ENCODE measurements at regions not wholly inside any gene's neighbourhood (a gene's known extent, or its start where the extent isn't known, plus 50 kb on each side); places are given as distances from the start of the nearest gene placed in this dataset.
A peak's percentile ranks its signal among the peaks of the same experiment; 100 is the strongest.

DNA sequence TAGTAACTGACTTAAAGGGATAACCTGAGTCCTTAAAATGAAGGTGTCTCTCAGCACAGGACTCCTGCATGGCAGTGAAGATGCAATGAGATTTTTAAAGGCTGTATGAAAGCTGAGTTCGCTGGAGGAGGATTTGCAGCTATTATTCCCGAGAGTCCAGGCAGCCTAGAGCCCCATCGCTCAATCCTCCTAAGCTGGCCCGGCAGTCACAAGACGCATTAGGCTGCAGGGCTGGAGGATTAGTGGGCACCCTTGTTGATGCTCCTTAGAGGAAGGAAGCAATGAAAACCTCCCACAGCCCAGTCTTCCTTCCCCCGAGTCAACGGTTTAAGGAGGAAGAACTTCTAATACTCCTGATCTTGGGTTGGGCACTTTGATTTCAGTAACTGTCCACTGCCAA, 239.5 kb downstream of the EFNB2 start:
- DNase-seq, result no peak

DNA sequence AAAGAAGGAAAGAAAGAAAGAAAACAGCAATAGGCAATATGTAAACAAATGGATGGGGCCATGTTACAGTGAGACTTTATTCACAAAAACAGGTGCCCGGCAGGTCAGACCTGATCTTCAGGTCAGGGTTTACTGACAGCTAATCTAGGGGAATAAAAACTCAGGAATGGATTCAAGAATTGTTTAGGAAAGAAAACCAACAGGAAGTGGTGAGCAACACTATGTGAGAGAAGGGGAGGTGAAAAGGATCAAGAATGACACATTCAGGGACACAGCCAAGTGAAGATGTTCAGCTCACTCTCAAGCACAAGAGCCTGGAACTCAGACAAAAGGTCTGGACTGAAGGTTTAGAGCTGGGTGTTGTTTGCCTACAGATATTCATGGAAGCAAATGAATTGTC, 244.5 kb downstream of the EFNB2 start:
- DNase-seq, result no peak

DNA sequence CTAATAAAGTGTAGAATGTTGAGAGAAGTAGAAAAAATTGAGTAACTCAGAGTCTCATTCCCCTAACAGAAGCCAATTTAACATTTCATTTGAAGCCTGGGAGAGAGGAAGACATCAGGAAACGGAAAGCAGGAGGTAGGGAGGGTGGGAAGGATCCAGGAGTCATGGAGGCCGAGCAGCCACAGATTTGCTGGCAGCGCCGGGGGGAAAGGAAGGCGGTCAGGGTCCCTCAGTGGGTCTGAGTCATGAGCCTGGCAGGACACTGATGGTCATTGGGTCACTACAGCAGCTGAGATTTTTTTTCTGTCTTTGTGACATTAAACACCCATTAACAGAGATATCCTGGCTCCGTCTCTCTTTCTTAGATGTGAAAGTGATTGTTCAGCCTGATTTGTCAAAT, 248.1 kb downstream of the EFNB2 start:
- DNase-seq, result no peak

DNA sequence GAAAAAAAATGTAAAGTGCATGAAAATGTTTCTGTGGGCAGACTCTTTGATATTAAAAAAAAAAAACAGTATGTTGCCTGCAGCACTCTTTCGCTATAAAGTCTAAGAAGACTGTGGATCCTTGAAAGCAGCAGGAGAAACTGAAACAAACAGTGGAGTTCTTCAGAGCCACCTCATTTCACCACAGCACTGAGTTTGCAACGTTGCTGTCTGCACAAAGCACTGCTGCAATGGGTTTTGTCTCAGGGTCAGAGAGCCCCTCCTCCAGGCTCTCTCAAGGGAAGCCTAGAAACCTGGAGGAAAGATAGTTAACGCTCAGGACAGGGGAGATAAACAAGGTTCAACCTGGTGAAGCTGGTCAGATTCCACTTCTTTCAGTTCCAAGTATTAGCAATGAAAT, 248.7 kb downstream of the EFNB2 start:
- no peak for DNase-seq

DNA sequence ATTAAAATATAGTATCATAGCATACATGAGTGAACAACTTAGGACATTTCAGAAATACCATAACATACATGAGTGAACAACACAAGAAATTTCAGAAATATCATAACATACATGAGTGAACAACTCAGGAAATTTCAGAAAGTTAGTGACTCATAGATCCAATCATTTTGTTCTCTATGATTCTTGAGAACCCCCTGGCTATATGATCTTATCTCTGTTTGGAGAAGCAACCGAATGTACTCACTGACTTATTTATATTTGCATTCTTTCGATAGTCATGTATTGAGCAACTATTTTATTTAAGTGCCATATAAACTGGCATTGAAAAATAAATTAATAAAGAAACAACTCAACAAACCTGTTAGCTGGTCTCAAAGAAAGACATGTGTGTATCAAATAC, 251.1 kb downstream of the EFNB2 start:
- DNase-seq, result no peak

DNA sequence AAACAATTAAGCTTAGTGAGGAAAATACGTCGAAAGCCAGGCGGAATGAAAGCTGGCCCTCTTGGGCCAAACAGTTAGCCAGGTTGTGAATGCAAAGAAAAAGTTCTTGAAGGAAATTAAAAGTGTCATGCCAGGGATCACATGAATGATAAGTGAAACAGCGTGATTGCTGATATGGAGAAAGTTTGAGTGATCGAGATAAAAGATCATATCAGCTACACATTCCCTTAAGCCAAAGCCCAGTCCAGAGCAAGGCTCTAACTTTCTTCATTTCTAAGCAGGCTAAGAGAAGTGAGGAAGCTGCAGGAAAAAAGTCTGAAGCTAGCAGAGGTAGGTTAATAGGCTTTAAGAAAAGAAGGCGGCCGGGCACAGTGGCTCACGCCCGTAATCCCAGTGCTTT, 254.0 kb downstream of the EFNB2 start:
- no peak for DNase-seq

DNA sequence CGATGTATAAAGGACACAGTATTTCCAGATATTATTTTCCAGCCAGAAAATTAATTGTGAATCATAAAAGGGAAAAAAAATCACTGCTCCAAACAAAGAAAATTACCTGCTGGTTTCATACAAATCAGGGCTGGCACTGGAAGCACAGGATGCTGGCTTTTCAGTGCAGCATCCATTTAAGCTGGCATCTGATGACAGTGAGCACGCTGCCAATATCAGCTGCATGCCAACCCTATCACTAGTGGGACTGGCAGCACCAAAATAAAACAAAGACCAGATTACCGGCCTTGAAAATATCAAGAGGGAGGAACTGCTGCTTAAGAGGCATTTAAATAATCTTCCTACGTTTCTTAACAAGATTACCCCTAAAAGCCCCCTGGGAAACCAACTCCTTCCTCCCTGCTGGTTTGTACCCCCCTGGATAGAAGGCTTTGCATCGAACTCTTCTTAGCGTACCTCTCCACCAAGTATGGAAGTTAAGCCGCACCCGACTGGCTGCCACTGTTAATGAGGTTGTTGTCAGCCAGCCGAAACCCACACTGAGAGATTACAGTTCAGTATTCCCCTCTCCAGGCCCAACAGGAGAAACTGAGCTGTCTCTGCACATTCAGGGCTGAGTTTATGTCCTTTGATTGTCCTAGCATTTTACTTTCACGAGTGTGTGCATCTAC, 257.8 kb downstream of the EFNB2 start:
- DNase-seq, result no peak

DNA sequence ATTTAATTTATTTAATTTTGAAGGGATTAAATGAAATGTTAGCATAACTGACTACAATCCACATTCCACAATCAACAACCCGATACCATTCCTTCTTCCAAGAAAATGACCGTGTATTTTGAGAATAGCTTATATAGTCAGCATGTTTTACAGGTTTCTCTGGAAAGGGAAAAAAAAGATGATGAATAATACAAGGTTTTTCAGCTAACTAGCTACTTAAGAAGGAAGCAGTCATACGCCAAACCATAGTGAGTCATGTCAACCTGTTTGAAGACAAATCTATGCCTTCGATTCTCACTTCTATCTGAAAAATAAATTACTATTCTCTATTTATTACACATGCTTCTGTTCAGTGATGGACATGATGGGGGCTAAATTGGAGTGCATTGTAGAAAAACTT, 258.6 kb downstream of the EFNB2 start:
- DNase-seq, result no peak

DNA sequence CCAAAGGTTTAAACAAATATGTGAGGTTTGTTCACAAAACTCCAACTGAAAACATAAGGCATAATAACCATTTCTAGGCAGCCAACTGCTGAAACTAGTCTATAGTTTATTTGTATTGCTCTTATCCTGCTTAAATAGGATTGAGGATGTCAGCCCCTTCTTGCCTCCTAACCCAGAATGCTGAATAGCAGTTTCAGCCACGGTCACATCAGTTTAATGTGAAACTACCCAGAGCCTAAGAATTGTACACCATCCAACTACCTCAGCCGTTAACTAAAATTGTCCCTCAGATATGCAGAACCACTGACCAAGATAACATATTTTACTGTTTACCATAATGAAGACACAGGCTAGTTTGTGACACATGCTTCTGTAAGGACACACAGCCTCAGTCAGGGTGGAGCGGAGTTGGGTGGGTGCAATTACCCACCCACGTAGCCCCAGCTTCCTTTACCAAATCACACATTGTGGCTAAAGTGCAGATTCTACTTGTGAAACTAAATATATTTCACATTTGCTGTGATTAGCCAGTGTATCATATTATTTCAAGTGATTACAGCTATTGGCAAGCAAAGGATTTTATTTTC, 259.9 kb downstream of the EFNB2 start:
- no peak for DNase-seq

DNA sequence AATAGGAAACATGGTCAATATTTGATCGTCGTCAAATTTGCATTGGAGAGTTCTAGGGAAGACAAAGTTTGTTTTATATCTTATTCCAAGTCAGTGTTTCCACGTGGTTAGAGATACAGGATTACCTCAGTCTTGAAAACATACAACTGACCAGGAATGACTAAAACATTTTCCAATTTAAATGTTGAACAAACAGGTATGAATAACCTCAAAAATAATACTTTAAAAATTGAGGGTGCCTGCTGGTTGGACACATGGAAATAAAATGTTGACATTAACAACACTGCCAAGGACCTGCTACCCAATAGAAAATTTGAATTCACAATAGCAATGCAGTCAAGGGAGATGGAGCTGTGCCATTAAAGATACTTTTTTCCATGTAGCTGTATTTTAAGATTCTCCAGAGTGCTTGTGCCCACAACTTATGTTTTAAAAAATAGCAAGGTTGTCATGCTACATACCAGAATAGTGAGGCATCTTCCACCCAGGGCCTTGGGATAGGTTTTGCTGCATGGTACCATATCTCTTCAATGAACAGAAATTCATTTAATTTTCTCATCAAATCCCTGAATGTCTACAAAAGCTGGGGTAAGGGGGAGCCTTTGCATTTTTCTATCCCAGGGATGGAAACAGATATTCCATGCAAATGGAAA, 260.8 kb downstream of the EFNB2 start:
- DNase-seq, result no peak

DNA sequence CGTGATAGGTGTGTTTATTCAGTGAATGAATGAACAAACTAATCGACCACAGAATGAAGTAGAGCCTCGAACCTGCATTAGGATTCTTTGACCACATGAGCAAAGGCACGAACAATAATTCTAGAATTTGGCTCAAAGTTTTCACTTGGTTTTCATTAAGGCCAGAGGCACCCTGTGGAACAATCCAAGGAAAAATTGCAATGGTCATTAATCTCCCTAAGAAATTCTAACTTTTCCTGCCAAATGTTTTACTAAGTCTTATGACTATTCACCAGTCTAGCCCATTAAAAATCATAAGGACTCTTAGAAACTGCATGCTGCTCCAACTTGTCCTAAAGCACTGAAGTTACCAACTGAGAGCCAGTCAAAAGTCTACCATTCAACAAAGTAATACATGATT, 271.7 kb downstream of the EFNB2 start:
- no peak for DNase-seq

DNA sequence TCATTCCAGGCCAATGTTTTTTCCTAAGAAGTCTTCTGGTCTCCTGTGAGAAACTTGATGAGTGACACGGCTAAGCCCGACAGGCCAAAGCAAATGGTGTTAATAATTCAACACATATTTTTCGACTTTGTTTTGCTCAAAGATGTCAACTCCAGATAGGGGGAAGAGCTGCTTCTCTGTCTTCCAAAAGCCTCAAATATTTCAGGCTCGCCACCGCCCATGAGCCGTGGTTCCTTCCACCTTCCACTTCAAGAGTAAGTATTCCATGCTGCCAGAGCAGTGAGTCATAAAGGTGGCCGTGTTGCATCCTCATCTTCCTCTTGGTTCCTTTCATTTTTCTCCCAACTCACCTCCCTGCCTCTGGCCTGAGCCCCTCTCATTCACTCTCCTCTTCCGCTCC, 272.6 kb downstream of the EFNB2 start:
- DNase-seq, result no peak

DNA sequence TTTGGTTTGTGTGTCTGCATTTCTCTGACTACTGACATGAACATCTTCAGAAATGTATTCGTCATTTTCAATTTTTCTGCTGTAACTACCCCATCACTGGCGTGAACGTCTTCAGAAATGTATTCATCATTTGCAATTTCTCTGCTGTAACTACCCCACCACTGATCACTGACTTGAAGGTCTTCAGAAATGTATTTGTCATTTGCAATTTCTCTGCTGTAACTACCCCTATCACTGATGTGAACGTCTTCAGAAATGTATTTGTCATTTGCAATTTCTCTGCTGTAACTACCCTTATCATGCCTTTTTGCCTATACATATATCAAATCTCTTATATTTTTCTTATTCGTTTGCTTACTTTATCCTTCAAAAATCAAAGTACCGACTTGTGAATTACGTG, 274.0 kb downstream of the EFNB2 start:
- no peak for DNase-seq

DNA sequence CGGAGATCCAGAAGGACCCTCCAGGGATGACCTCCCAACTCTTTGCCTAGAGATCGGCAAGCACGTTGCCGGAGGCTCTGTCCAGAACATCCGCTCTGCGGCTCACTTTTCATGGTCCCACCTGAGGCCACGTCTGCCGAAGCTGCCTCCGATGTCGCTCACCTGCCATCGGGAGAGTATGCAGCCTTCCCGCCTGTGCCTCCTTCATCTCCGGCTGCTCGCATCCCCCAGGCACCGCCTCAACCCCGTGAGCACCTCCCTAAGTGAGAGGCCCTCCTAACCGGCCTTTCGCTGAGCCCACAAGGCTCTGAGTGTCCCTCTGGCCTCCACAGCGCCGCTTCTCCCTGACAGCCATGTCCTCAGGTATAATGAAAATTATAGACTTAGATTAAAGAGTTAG, 275.1 kb downstream of the EFNB2 start:
- no peak for DNase-seq

DNA sequence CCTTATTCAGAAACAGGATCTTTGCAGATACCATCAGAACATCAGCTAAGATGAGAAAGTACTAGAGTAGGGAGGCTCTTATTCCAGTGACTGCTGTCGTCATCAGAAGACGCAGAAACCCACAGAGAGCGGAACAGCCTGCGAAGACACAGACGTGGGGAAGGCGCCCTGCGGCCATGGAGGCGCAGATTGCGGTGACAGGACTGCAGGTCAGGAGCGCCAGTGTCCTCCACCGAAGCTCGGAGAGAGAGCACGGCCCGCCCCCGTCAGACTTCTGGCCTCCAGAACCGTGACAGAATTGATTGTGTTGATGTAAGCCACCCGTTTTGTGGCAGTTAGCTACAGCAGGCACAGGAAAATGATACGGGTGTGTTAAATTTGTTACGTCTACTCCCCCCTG, 275.5 kb downstream of the EFNB2 start:
- DNase-seq, result no peak

DNA sequence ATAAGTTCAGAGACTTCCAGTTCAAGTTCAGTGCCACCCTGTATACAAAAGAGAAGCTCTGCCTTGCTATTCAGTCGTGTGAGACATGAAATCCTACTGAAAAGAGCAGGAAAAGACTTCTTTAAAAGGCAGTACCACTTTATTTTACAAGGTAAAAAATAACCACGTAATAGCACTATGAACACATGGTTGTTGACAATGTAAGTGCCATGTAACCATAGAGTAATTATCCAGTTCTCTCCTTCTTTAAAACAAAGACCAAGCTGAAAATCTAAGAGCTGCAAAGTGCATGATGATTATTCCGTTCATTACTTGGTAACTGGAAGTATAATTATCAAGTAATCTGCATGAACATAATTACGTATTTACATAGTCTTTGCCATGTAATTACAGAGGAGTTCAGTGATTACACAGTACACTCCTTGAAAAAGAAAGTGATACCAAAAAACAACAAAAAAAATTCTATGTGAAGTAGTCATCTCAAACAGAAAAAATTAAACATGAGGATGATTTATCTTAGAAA, 288.7 kb downstream of the EFNB2 start:
- DNase-seq, result peak; percentile 31

DNA sequence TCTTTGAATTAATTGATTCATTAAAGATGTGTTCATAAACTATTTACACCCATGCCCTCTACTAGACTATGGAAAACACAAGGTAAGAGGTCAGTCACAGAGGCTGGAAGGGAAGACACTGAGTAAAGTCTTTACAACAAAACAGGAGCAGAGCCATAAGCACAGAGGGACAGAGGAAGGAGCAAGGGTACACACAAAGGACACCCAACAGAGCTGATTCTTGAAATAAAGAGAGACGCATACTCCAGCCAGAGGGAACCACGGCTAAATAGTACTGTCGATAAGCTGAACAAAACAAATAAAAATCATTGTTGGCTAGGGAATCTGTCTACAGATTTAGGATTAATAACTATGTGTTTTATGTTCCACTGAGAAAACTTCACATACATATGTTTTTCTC, 289.2 kb downstream of the EFNB2 start:
- no peak for DNase-seq

DNA sequence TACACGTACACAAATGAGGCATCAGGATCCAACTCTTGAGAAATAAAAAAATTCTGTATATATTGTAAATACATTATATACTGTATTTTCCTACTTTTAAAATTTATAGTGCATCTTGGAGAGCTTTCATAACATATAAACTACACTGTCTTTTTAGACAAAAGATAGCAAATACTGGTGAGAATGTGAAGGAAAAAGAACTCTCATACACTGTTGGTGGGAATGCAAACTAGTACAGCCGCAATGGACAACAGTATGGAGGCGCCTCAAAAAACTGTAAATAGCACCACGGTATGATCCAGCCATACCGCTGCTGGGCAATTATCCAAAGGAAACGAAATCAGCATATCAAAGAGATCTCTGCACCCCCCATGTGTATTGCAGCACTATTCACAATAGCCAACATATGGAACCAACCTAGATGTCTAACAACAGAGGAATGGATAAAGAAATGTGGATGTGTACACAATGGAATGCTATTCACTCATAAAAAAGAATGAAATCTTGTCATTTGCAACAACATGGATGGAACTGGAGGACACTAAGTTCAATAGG, 292.4 kb downstream of the EFNB2 start:
- no peak for DNase-seq

DNA sequence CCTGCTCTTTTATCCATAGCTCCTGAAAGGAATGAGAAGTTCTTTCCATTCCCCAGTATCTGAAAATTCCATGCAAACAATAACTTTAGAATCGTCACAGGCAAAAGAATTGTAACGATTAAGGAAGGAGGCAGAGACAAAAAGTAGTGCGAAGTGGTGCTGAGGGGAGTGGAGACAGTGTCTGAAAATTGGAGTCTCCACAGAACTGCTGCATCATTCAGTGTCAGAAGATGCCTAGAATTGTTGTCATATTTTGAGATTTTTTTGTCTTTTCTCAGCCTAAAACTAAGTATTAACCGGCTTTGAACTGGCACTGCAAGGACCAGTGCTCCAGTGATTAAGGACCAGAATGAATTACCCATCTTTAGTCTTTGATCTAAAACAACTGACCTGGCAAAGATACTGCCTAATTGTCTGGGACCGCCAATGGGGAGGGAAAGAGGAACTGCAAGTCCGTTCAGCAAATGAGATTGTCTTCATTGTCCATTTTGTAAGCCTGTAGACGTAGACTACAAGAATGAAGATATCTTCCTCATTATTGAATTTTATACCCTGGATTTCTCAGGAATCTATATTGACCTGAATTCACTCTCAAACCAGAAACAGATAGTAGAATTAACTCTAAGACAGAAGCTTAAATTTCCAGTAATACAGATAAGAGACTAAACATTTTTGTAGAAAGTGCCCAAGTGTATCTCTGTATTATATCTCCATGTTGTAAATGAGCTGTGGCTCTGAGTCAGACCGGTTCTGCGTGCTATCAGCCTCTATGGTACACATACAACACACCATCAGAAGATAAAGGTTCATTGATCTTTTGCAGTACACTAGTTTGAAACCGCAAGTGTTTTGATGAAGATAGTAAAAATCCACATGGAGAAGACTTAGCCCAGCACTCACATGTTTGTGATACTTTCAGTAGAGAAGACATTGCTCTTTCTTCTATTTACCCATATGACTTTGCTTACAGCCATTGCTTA, 293.2 kb downstream of the EFNB2 start:
- no peak for DNase-seq

DNA sequence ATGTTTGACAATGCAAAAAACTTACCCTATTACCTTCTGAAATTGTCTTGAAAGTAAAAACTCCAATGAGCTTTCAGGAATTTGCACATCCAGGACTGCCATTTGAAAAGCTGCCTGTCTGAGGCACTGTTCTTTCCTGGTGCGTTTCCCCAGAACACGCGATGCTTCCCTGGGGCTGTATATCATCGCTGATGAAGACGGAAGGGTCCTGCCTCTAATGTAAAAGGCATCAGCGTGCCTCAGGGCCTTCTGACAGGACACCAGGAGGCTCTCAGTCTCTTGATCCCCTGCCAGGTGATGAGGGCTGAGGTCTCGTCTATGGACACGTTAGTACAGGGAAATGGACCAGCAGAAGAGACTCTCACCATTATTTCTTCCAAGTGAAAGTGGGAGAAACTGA, 296.8 kb downstream of the EFNB2 start:
- no peak for DNase-seq

DNA sequence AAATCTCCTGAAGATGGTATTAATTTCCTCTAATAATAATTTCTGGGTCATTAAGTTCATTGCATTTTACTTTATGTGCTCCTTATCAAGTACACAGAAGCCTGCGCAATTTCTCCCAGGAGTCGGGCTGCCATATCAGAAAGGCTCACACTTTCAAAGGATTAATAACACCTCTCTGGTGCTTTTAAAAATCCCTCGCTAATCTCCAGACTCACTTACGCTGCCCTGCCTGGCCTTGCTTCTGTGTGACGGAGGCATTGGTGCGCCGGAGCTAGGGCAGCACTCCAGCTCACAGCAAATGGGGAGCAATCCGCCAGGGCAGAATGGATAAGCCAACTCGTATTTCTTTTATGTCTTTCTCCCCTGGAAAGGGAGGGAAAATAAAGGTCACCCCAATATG, 300.8 kb downstream of the EFNB2 start:
- DNase-seq, result no peak

DNA sequence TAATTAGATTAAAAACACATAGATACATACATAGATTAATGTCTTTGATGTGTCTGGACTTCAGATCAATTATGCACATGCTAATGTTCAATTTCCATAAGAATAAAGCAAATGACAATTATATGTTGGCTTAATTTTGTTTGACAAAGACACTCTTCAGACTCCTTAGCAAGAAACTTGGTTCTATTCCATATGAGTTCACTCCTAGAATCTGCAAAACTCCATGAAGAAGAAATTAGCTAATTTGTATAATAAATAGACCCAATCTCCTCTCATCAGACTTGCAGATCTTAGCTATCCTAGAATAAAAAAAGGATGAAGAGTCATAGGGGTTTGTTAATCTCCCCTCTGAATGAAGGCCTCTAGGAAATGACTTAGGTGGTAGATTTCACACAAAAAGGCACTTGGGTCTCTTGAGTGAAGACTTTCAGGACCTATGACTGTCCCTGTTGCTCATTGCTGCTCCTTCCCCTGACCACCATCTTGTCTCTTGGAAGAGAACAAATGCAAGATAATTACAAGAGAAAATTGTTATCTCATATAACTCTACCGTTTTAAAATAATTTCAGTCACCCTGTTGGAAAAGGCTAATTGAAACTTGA, 302.2 kb downstream of the EFNB2 start:
- DNase-seq, result no peak

DNA sequence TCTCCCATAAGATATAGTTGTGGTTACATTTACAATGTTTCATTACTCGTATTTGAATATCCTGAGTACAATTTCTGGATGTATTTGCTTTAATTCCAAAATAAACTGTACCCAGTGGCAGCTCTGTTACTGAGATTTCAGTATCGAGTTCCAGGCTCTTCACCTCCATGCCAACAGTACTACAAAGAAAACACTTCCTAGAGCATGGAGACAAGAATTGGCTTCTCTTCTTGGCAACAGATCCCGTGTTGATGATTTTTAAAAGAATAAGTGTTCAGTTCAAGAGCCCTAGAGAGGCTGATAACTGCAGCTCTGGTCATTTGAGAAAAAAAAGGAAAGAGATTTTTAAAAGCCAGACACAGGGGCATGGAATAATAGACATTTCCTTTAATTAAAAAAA, 302.8 kb downstream of the EFNB2 start:
- DNase-seq, result peak; percentile 80

Data from NCI-H1105 (cell line).